GM21381 (cell line): ENCODE measurements at regions not wholly inside any gene's neighbourhood (a gene's known extent, or its start where the extent isn't known, plus 50 kb on each side); places are given as distances from the start of the nearest gene placed in this dataset.

Source experiments
- ATAC-seq: cut with Tn5 transposase; IDR thresholded peaks from one replicate; pipeline ENCODE4 v1.9.1; 2021; ENCODE audit warnings: mild to moderate bottlenecking, moderate library complexity; ENCODE audit not compliant: unreplicated experiment

GRCh38 chr13:111533900-111534683 is 213.7 kb downstream of the TEX29 start:
- no peak for ATAC-seq

GRCh38 chr13:111534751-111535522 is 214.5 kb downstream of the TEX29 start:
- no peak for ATAC-seq

- ATAC-seq, result no peak
Observed at GRCh38 chr13:111535523-111535811, 215.0 kb downstream of the TEX29 start.

- no peak for ATAC-seq
Observed at GRCh38 chr13:111536075-111536642, 215.7 kb downstream of the TEX29 start.

- ATAC-seq, result no peak
Observed at GRCh38 chr13:111537115-111537728, 216.8 kb downstream of the TEX29 start.

GRCh38 chr13:111537843-111538499 is 217.5 kb downstream of the TEX29 start:
- ATAC-seq, result no peak

- ATAC-seq, result no peak
Observed at GRCh38 chr13:111539252-111539651, 218.8 kb downstream of the TEX29 start.

- no peak for ATAC-seq
Observed at GRCh38 chr13:111539791-111540446, 219.5 kb downstream of the TEX29 start.

GRCh38 chr13:111540486-111540885 is 220.0 kb downstream of the TEX29 start:
- ATAC-seq, result no peak

GRCh38 chr13:111541345-111541744 is 220.9 kb downstream of the TEX29 start:
- ATAC-seq, result no peak

GRCh38 chr13:111541752-111542529 is 221.5 kb downstream of the TEX29 start:
- ATAC-seq, result no peak

GRCh38 chr13:111542530-111543341 is 222.3 kb downstream of the TEX29 start:
- ATAC-seq, result no peak

- no peak for ATAC-seq
Observed at GRCh38 chr13:111546921-111547675, 226.7 kb downstream of the TEX29 start.

- ATAC-seq, result no peak
Observed at GRCh38 chr13:111547726-111548273, 227.4 kb downstream of the TEX29 start.

GRCh38 chr13:111548301-111548700 is 227.9 kb downstream of the TEX29 start:
- no peak for ATAC-seq

- ATAC-seq, result no peak
Observed at GRCh38 chr13:111548805-111549204, 228.4 kb downstream of the TEX29 start.

- ATAC-seq, result no peak
Observed at GRCh38 chr13:111549464-111549863, 229.0 kb downstream of the TEX29 start.

GRCh38 chr13:111550062-111550461 is 229.6 kb downstream of the TEX29 start:
- no peak for ATAC-seq
